B cell (primary cell): ENCODE measurements at regions not wholly inside any gene's neighbourhood (a gene's known extent, or its start where the extent isn't known, plus 50 kb on each side); places are given as distances from the start of the nearest gene placed in this dataset.

ENCODE experiments used
- ATAC-seq: fragments of 200-7000 bp; cut with Tn5 transposase; one replicate; pipeline ENCODE4 v1.10.0; 2021; ENCODE audit warnings: low read depth, mild to moderate bottlenecking, moderate number of reproducible peaks, moderate library complexity
- CTCF ChIA-PET: fragments of 350-600 bp; sonication (Branson Sonifier 250); formaldehyde crosslinking; loops from one replicate; lab custom pipeline; 2021; ENCODE audit warnings: antibody characterized with exemption, inconsistent platforms; lab: Charles Lee
- POLR2A ChIA-PET: fragments of 350-600 bp; sonication (Branson Sonifier 250); formaldehyde crosslinking; loops from one replicate; lab custom pipeline; 2021; ENCODE audit warnings: antibody characterized with exemption; lab: Charles Lee
- DNase-seq: peaks from one replicate; pipeline ENCODE4 v3.0.0; 2013
- H2AFZ ChIP-seq: 2 replicates; pipeline ENCODE4 v1.6.1; 2012; ENCODE audit warnings: mild to moderate bottlenecking, low read depth, low read length; ENCODE audit not compliant: insufficient read depth, poor library complexity, severe bottlenecking
- H3K27ac ChIP-seq, 2 donors: 1 replicate in 1 of 2; 2 replicates in 1 of 2; pipeline ENCODE4 v1.5.1; 2012 to 2013; ENCODE audit warnings: low read length in 2 of 2, mild to moderate bottlenecking in 2 of 2, moderate library complexity in 1 of 2
- H3K27me3 ChIP-seq, 4 experiments: fragments of 200-600 bp in 1 of 4; sonication (generic) in 1 of 4; replicated peaks in 1 of 4; 1 replicate in 2 of 4; 2 replicates in 2 of 4; pipeline versions ENCODE4 v1.6.1 to v1.7.0; 2013 to 2016; ENCODE audit warnings: low read length in 3 of 4, mild to moderate bottlenecking in 2 of 4, mixed read lengths in 1 of 4, moderate library complexity in 1 of 4; ENCODE audit not compliant: insufficient read depth in 4 of 4, control insufficient read depth in 3 of 4; ENCODE audit errors: control extremely low read depth in 1 of 4
- H3K36me3 ChIP-seq, 2 experiments: replicated peaks in 1 of 2; 1 replicate in 1 of 2; 2 replicates in 1 of 2; pipeline versions ENCODE4 v1.6.1 to v1.7.1; 2013; ENCODE audit warnings: low read length in 1 of 2; ENCODE audit not compliant: insufficient read depth in 2 of 2, control insufficient read depth in 1 of 2; ENCODE audit errors: control extremely low read depth in 1 of 2, extremely low read depth in 1 of 2
- H3K4me1 ChIP-seq, 2 donors: fragments of 200-600 bp in 1 of 2; sonication (generic) in 1 of 2; 1 replicate in 1 of 2; 2 replicates in 1 of 2; pipeline versions ENCODE4 v1.5.1 to v1.6.1; 2013 to 2017; ENCODE audit warnings: low read length in 2 of 2; ENCODE audit not compliant: control insufficient read depth in 2 of 2, insufficient read depth in 2 of 2
- H3K4me2 ChIP-seq: replicated peaks from 2 replicates; pipeline ENCODE3; 2012; ENCODE audit warnings: mild to moderate bottlenecking, low read depth, low read length; ENCODE audit not compliant: poor library complexity, severe bottlenecking
- H3K4me3 ChIP-seq, 5 experiments: fragments of 200-600 bp in 1 of 5; sonication (generic) in 1 of 5; 1 replicate in 3 of 5; 2 replicates in 2 of 5; pipeline versions ENCODE4 v1.5.1 to v1.7.0; 2011 to 2016; ENCODE audit warnings: low read length in 4 of 5, mild to moderate bottlenecking in 4 of 5, low read depth in 2 of 5, control low read depth in 1 of 5, moderate library complexity in 1 of 5; ENCODE audit not compliant: insufficient read depth in 1 of 5; ENCODE audit errors: control extremely low read depth in 1 of 5, extremely low read depth in 1 of 5
- H3K79me2 ChIP-seq: fragments of 200-600 bp; sonication (generic); one replicate; pipeline ENCODE4 v1.6.0; 2016; ENCODE audit warnings: low read length; ENCODE audit not compliant: control insufficient read depth, insufficient read depth
- H3K9ac ChIP-seq: fragments of 200-600 bp; sonication (generic); 2 replicates; pipeline ENCODE4 v1.6.1; 2017; ENCODE audit warnings: mild to moderate bottlenecking, low read length, moderate library complexity
- H3K9me3 ChIP-seq, 3 donors: one replicate each; pipeline versions ENCODE4 v1.6.1 to v1.7.1; 2013; ENCODE audit warnings: low read length in 2 of 3; ENCODE audit not compliant: control insufficient read depth in 2 of 3, insufficient read depth in 1 of 3; ENCODE audit errors: control extremely low read depth in 1 of 3
- H4K20me1 ChIP-seq: 2 replicates; pipeline ENCODE4 v1.6.0; 2012; ENCODE audit warnings: mild to moderate bottlenecking, low read length; ENCODE audit not compliant: insufficient read depth, control insufficient read depth, poor library complexity, severe bottlenecking
- H3K27ac Mint-ChIP-seq: one replicate; pipeline ENCODE4 v1.8.0; 2021; ENCODE audit warnings: mixed read lengths
- H3K27me3 Mint-ChIP-seq: one replicate; pipeline ENCODE4 v1.8.0; 2021; ENCODE audit warnings: mixed read lengths
- H3K4me1 Mint-ChIP-seq: one replicate; pipeline ENCODE4 v1.8.0; 2021; ENCODE audit warnings: mixed read lengths
- H3K4me3 Mint-ChIP-seq: one replicate; pipeline ENCODE4 v1.8.0; 2021; ENCODE audit warnings: mixed read lengths
- H3K9me3 Mint-ChIP-seq: one replicate; pipeline ENCODE4 v1.8.0; 2022; ENCODE audit warnings: mixed read lengths; ENCODE audit not compliant: insufficient read depth
- EZH2 ChIP-seq: IDR thresholded peaks from 2 replicates; pipeline ENCODE4 v1.6.1; 2012; ENCODE audit warnings: borderline replicate concordance, low read depth, mild to moderate bottlenecking, moderate library complexity, low read length; ENCODE audit not compliant: insufficient read depth, poor library complexity, severe bottlenecking
- WGBS: methylation state at CpG from one replicate; pipeline ENCODE4 v1.1.5; 2013; ENCODE audit warnings: missing lambda C conversion rate; ENCODE audit not compliant: insufficient coverage; 5-methylcytosine and 5-hydroxymethylcytosine counted together
- intact Hi-C: fragments of 100-400 bp; cut with micrococcal nuclease; formaldehyde crosslinking; loops from one replicate; pipeline ENCODE4 v1.10.0; 2022
- TF ChIP-seq, protein P1 (sequence below): fragments of 200-600 bp; IDR thresholded peaks from one replicate; pipeline ENCODE4 v1.8.0; 2022; ENCODE audit warnings: antibody characterized with exemption, mild to moderate bottlenecking

DNA sequence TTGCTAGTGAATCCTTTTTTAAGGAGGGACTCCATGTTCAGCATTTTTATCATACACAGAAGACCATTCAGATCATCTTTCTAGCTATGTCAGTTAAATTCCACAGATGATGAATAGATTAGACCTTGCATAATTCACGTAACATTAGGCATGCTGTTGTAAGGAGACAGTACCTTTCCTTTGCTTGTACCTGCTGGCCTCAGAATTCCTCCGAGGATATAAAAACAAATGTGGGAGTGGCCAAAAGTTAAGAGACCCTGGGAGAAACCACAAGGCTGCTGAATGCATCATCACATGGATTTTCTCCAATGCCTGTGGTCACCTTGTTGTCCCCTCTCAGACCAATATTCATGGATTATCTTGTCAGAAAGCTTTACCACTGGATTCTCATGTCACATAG is 201.4 kb downstream of the MAGEB17 start:
- H3K27me3 ChIP-seq, result no peaks in the 10 kb centered on the region
- no peaks in the 10 kb centered on the region for H4K20me1 ChIP-seq
- H3K9ac ChIP-seq, result no peak overlapping the region
- CTCF ChIA-PET, result no interaction called here
- Mint-ChIP-seq H3K27me3 (peaks cover 9% of the 10 kb centered on the region), H3K9me3 (no peaks in the 10 kb centered on the region), H3K27ac (no peak overlapping the region), H3K4me1 (no peaks in the 10 kb centered on the region), H3K4me3 (no peak overlapping the region)
- H3K27ac ChIP-seq, result no peak overlapping the region
- no peak overlapping the region for H2AFZ ChIP-seq
- no peak for DNase-seq
- H3K9me3 ChIP-seq, result no peaks in the 10 kb centered on the region
- WGBS, result no CpG with 5 or more reads among the region's 2 CpGs
- H3K36me3 ChIP-seq, result no peaks in the 10 kb centered on the region
- POLR2A ChIA-PET, result no interaction called here
- no peak overlapping the region for H3K4me2 ChIP-seq
- TF ChIP-seq EZH2, result no peak
- TF ChIP-seq, protein P1, sequence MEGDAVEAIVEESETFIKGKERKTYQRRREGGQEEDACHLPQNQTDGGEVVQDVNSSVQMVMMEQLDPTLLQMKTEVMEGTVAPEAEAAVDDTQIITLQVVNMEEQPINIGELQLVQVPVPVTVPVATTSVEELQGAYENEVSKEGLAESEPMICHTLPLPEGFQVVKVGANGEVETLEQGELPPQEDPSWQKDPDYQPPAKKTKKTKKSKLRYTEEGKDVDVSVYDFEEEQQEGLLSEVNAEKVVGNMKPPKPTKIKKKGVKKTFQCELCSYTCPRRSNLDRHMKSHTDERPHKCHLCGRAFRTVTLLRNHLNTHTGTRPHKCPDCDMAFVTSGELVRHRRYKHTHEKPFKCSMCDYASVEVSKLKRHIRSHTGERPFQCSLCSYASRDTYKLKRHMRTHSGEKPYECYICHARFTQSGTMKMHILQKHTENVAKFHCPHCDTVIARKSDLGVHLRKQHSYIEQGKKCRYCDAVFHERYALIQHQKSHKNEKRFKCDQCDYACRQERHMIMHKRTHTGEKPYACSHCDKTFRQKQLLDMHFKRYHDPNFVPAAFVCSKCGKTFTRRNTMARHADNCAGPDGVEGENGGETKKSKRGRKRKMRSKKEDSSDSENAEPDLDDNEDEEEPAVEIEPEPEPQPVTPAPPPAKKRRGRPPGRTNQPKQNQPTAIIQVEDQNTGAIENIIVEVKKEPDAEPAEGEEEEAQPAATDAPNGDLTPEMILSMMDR, result no peak
- no peaks in the 10 kb centered on the region for H3K4me1 ChIP-seq
- H3K4me3 ChIP-seq, result no peak overlapping the region
- H3K79me2 ChIP-seq, result no peaks in the 10 kb centered on the region
- intact Hi-C loops, result no loop called here
- ATAC-seq, result no peak

DNA sequence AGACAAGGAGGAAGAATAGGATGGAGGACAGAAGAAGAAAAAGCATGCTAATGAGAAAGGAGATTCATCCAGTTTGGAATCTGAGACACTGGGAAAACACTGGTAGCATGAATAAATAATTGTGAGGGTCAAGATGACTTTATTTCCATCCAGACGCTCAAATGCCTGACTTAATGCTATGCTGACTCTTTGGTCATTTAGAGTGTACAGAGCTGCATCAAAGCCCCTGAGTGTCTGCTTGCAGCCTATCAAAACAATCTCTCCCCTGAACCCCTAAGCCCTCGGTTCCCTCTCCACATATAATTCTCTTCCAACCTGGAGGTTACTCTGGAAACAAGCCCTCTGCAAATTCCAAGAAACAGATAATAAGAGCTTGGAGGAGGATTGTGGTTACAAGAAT is 208.8 kb downstream of the MAGEB17 start:
- H3K4me3 Mint-ChIP-seq, result no peak overlapping the region
- no CpG with 5 or more reads among the region's 2 CpGs for WGBS
- H3K4me1 Mint-ChIP-seq, result no peaks in the 10 kb centered on the region

More for the DNA sequence above, 208.8 kb downstream of the MAGEB17 start:
- TF ChIP-seq, protein P1, result no peak
- no peak for TF ChIP-seq EZH2
- DNase-seq (no peak), ATAC-seq (no peak)
- H3K9ac ChIP-seq, result no peak overlapping the region
- H3K27me3 ChIP-seq, result no peaks in the 10 kb centered on the region
- no peaks in the 10 kb centered on the region for H3K36me3 ChIP-seq
- no peaks in the 10 kb centered on the region for H4K20me1 ChIP-seq
- no peak overlapping the region for H3K4me3 ChIP-seq
- H3K27me3 Mint-ChIP-seq, result peaks cover 9% of the 10 kb centered on the region
- no peaks in the 10 kb centered on the region for H3K4me1 ChIP-seq
- ChIA-PET CTCF (no interaction called here), POLR2A (no interaction called here)
- no peak overlapping the region for H3K27ac ChIP-seq
- H3K27ac Mint-ChIP-seq, result no peak overlapping the region
- no peak overlapping the region for H2AFZ ChIP-seq
- intact Hi-C loops, result no loop called here
- no peak overlapping the region for H3K4me2 ChIP-seq
- no peaks in the 10 kb centered on the region for H3K79me2 ChIP-seq
- H3K9me3 ChIP-seq, result no peaks in the 10 kb centered on the region
- H3K9me3 Mint-ChIP-seq, result no peaks in the 10 kb centered on the region
